ENCODE measurements at regions not wholly inside any gene's neighbourhood (a gene's known extent, or its start where the extent isn't known, plus 50 kb on each side); places are given as distances from the start of the nearest gene placed in this dataset.

DNA sequence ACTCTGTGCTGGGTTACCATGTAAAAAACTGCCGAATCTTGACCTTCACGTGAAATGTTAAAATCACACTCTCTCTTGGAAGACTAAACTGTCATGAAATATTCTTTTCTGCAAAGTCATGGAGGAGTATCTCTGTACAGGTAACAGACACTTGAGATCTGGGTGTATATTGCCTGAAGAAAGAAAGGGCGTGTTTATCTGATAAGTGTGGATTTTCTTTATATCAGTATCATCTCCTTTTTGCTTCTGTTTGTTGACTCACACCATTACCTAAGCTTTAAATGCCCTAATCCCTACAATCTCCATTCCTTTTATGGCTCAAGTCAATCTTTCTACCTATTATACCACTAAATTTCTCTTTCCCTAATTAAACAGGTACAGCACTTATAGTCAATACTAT, 673.2 kb upstream of the SOX9 start:
- TF ChIP-seq, protein P1, sequence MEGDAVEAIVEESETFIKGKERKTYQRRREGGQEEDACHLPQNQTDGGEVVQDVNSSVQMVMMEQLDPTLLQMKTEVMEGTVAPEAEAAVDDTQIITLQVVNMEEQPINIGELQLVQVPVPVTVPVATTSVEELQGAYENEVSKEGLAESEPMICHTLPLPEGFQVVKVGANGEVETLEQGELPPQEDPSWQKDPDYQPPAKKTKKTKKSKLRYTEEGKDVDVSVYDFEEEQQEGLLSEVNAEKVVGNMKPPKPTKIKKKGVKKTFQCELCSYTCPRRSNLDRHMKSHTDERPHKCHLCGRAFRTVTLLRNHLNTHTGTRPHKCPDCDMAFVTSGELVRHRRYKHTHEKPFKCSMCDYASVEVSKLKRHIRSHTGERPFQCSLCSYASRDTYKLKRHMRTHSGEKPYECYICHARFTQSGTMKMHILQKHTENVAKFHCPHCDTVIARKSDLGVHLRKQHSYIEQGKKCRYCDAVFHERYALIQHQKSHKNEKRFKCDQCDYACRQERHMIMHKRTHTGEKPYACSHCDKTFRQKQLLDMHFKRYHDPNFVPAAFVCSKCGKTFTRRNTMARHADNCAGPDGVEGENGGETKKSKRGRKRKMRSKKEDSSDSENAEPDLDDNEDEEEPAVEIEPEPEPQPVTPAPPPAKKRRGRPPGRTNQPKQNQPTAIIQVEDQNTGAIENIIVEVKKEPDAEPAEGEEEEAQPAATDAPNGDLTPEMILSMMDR (IDR thresholded peaks at IDR 0.05), result no peak
- TF ChIP-seq POLR2A (IDR thresholded peaks at IDR 0.05), result no peak

Measured in Peyer's patch (tissue), 4 donors.